Liver (tissue), 3 donors: ENCODE measurements at regions not wholly inside any gene's neighbourhood (a gene's known extent, or its start where the extent isn't known, plus 50 kb on each side); places are given as distances from the start of the nearest gene placed in this dataset.

Experiments used
- EGR1 ChIP-seq, 2 donors: IDR thresholded peaks; 2 replicates each; pipeline ENCODE4 v1.6.1; 2016 to 2018; ENCODE audit warnings: antibody characterized with exemption in 2 of 2, low read depth in 2 of 2
- GABPA ChIP-seq, 2 donors: IDR thresholded peaks in 1 of 2; conservative IDR thresholded peaks in 1 of 2; 2 replicates each; pipeline ENCODE4 v1.6.1; 2016; ENCODE audit warnings: antibody characterized with exemption in 2 of 2, mild to moderate bottlenecking in 1 of 2, moderate library complexity in 1 of 2
- HNF4A ChIP-seq, 2 donors: conservative IDR thresholded peaks; 2 replicates each; pipeline ENCODE4 v1.6.1; 2016; ENCODE audit warnings: antibody characterized with exemption in 2 of 2, mild to moderate bottlenecking in 2 of 2
- JUND ChIP-seq, 2 donors: IDR thresholded peaks; 2 replicates each; pipeline ENCODE4 v1.6.1; 2016; ENCODE audit warnings: antibody characterized with exemption in 2 of 2
- RAD21 ChIP-seq, 2 donors: IDR thresholded peaks; 2 replicates each; pipeline ENCODE4 v1.6.1; 2016; ENCODE audit warnings: antibody characterized with exemption in 2 of 2, mild to moderate bottlenecking in 2 of 2
- RXRA ChIP-seq, 2 donors: IDR thresholded peaks; 2 replicates each; pipeline ENCODE4 v1.6.1; 2017 to 2018; ENCODE audit warnings: antibody characterized with exemption in 2 of 2, mild to moderate bottlenecking in 1 of 2
- SP1 ChIP-seq: IDR thresholded peaks from 2 replicates; pipeline ENCODE4 v1.6.1; 2018; ENCODE audit warnings: antibody characterized with exemption, mild to moderate bottlenecking
- TAF1 ChIP-seq: conservative IDR thresholded peaks from 2 replicates; pipeline ENCODE4 v1.6.1; 2016; ENCODE audit warnings: antibody characterized with exemption, mild to moderate bottlenecking
- YY1 ChIP-seq: IDR thresholded peaks from 2 replicates; pipeline ENCODE4 v1.6.1; 2016; ENCODE audit warnings: antibody characterized with exemption, mild to moderate bottlenecking
- TF ChIP-seq, protein P1 (sequence below): IDR thresholded peaks from 2 replicates; pipeline ENCODE4 v1.6.1; 2016; ENCODE audit warnings: antibody characterized with exemption, mild to moderate bottlenecking
- TF ChIP-seq, protein P2 (sequence below): fragments of 150-350 bp; IDR thresholded peaks from 2 replicates; pipeline ENCODE4 v1.5.1; 2017; ENCODE audit warnings: improper control_type of control experiment, low read depth, low read length; ENCODE audit not compliant: missing input control
- TF ChIP-seq, protein P3 (sequence below): IDR thresholded peaks from 2 replicates; pipeline ENCODE4 v1.6.1; 2016; ENCODE audit warnings: antibody characterized with exemption
- TF ChIP-seq, protein P4 (sequence below): IDR thresholded peaks from 2 replicates; pipeline ENCODE4 v1.6.1; 2016; ENCODE audit warnings: antibody characterized with exemption
- donor health status: healthy.
- donor health status: healthy.

DNA sequence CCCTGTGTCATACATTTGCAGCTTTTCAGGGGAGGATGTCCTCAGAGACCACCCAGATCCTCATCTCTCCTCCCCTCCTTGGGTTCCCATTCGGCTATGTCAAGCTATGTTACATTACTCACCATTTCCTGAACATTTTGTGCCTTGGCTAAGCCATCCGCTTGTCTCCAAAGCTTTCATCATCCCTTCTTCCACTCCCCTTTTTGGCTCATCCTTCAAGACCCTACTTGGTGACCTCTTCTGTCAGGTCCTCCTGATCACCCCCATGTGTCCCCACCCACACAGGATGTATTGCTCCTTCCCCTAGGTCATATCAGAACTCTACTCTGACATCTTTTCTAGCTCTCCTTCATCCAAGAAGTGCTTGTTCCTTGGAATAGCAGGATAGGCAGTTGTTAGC, 81.8 kb downstream of the BOD1 start:
- TF ChIP-seq, protein P1, sequence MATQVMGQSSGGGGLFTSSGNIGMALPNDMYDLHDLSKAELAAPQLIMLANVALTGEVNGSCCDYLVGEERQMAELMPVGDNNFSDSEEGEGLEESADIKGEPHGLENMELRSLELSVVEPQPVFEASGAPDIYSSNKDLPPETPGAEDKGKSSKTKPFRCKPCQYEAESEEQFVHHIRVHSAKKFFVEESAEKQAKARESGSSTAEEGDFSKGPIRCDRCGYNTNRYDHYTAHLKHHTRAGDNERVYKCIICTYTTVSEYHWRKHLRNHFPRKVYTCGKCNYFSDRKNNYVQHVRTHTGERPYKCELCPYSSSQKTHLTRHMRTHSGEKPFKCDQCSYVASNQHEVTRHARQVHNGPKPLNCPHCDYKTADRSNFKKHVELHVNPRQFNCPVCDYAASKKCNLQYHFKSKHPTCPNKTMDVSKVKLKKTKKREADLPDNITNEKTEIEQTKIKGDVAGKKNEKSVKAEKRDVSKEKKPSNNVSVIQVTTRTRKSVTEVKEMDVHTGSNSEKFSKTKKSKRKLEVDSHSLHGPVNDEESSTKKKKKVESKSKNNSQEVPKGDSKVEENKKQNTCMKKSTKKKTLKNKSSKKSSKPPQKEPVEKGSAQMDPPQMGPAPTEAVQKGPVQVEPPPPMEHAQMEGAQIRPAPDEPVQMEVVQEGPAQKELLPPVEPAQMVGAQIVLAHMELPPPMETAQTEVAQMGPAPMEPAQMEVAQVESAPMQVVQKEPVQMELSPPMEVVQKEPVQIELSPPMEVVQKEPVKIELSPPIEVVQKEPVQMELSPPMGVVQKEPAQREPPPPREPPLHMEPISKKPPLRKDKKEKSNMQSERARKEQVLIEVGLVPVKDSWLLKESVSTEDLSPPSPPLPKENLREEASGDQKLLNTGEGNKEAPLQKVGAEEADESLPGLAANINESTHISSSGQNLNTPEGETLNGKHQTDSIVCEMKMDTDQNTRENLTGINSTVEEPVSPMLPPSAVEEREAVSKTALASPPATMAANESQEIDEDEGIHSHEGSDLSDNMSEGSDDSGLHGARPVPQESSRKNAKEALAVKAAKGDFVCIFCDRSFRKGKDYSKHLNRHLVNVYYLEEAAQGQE = no peak
- TF ChIP-seq HNF4A (conservative IDR thresholded peaks at IDR 0.05) (no peak), RAD21 (IDR thresholded peaks at IDR 0.05) (no peak), JUND (IDR thresholded peaks at IDR 0.05) (no peak), TAF1 (no peak), GABPA (IDR thresholded peaks at IDR 0.05 in 1 of 2, conservative IDR thresholded peaks at IDR 0.05 in 1 of 2) (no peak), SP1 (no peak), YY1 (no peak), RXRA (IDR thresholded peaks at IDR 0.05) (no peak), EGR1 (IDR thresholded peaks at IDR 0.05; ENCODE audit: low read depth in 2 of 2) (no peak)
- TF ChIP-seq, protein P2, sequence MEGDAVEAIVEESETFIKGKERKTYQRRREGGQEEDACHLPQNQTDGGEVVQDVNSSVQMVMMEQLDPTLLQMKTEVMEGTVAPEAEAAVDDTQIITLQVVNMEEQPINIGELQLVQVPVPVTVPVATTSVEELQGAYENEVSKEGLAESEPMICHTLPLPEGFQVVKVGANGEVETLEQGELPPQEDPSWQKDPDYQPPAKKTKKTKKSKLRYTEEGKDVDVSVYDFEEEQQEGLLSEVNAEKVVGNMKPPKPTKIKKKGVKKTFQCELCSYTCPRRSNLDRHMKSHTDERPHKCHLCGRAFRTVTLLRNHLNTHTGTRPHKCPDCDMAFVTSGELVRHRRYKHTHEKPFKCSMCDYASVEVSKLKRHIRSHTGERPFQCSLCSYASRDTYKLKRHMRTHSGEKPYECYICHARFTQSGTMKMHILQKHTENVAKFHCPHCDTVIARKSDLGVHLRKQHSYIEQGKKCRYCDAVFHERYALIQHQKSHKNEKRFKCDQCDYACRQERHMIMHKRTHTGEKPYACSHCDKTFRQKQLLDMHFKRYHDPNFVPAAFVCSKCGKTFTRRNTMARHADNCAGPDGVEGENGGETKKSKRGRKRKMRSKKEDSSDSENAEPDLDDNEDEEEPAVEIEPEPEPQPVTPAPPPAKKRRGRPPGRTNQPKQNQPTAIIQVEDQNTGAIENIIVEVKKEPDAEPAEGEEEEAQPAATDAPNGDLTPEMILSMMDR = no peak
- TF ChIP-seq, protein P3, sequence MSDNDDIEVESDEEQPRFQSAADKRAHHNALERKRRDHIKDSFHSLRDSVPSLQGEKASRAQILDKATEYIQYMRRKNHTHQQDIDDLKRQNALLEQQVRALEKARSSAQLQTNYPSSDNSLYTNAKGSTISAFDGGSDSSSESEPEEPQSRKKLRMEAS = no peak
- TF ChIP-seq, protein P4, sequence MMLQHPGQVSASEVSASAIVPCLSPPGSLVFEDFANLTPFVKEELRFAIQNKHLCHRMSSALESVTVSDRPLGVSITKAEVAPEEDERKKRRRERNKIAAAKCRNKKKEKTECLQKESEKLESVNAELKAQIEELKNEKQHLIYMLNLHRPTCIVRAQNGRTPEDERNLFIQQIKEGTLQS = no peak
